Globus pallidus (tissue), 1 donor: ENCODE measurements at regions not wholly inside any gene's neighbourhood (a gene's known extent, or its start where the extent isn't known, plus 50 kb on each side); places are given as distances from the start of the nearest gene placed in this dataset.

Experiments used
- DNase-seq: peaks from one replicate; pipeline ENCODE4 v3.0.0-alpha.2; 2015; ENCODE audit warnings: low spot score

- DNase-seq: no peak
Observed at GRCh38 chr22:49324527-49325491, 502.9 kb downstream of the BRD1 start.

- DNase-seq: no peak
Observed at GRCh38 chr22:49323751-49324415, 503.8 kb downstream of the BRD1 start.

GRCh38 chr22:49322861-49323622 lies 504.6 kb downstream of the BRD1 start:
- no peak for DNase-seq

GRCh38 chr22:49322231-49322630 lies 505.4 kb downstream of the BRD1 start:
- no peak for DNase-seq

GRCh38 chr22:49321477-49322055 lies 506.1 kb downstream of the BRD1 start:
- DNase-seq: no peak

GRCh38 chr22:49320714-49321476 lies 506.8 kb downstream of the BRD1 start:
- DNase-seq: no peak

GRCh38 chr22:49317369-49317768 lies 510.3 kb downstream of the BRD1 start:
- DNase-seq: no peak

GRCh38 chr22:49312601-49313000 lies 515.1 kb downstream of the BRD1 start:
- DNase-seq: no peak

GRCh38 chr22:49310354-49310753 lies 517.3 kb downstream of the BRD1 start:
- no peak for DNase-seq

GRCh38 chr22:49308300-49308699 lies 519.4 kb downstream of the BRD1 start:
- DNase-seq: no peak

GRCh38 chr22:49307870-49308269 lies 519.8 kb downstream of the BRD1 start:
- DNase-seq: no peak

- DNase-seq: no peak
Observed at GRCh38 chr22:49307481-49307830, 520.2 kb downstream of the BRD1 start.

- no peak for DNase-seq
Observed at GRCh38 chr22:49306632-49307480, 520.8 kb downstream of the BRD1 start.

GRCh38 chr22:49305966-49306631 lies 521.6 kb downstream of the BRD1 start:
- DNase-seq: no peak

GRCh38 chr22:49305214-49305965 lies 522.3 kb downstream of the BRD1 start:
- DNase-seq: peak; percentile 61

GRCh38 chr22:49303781-49304461 lies 523.8 kb downstream of the BRD1 start:
- DNase-seq: no peak

GRCh38 chr22:49303061-49303735 lies 524.5 kb downstream of the BRD1 start:
- no peak for DNase-seq

- no peak for DNase-seq
Observed at GRCh38 chr22:49302530-49302929, 525.1 kb downstream of the BRD1 start.
